Right lung (tissue), 2 donors: ENCODE measurements at regions not wholly inside any gene's neighbourhood (a gene's known extent, or its start where the extent isn't known, plus 50 kb on each side); places are given as distances from the start of the nearest gene placed in this dataset.
A peak's percentile ranks its signal among the peaks of the same experiment; 100 is the strongest.

ENCODE experiments used
- DNase-seq, 2 donors: peaks; one replicate each; pipeline ENCODE4 v3.0.0-alpha.2; 2013

- DNase-seq = no peak
These were observed 410.0 kb upstream of the JAG1 start for GRCh38 chr20:11083841-11084240.

- DNase-seq = no peak
These were observed 410.7 kb upstream of the JAG1 start for GRCh38 chr20:11084508-11084907.

- DNase-seq = no peak
These were observed 413.2 kb upstream of the JAG1 start for GRCh38 chr20:11086970-11087369.

- no peak for DNase-seq
These were observed 417.0 kb upstream of the JAG1 start for GRCh38 chr20:11090751-11091150.

GRCh38 chr20:11091511-11091910 is 417.7 kb upstream of the JAG1 start:
- DNase-seq = no peak

- no peak for DNase-seq
These were observed 418.4 kb upstream of the JAG1 start for GRCh38 chr20:11092151-11092550.

GRCh38 chr20:11094196-11094595 is 420.4 kb upstream of the JAG1 start:
- DNase-seq = no peak

- no peak for DNase-seq
These were observed 420.9 kb upstream of the JAG1 start for GRCh38 chr20:11094711-11095110.

DNA sequence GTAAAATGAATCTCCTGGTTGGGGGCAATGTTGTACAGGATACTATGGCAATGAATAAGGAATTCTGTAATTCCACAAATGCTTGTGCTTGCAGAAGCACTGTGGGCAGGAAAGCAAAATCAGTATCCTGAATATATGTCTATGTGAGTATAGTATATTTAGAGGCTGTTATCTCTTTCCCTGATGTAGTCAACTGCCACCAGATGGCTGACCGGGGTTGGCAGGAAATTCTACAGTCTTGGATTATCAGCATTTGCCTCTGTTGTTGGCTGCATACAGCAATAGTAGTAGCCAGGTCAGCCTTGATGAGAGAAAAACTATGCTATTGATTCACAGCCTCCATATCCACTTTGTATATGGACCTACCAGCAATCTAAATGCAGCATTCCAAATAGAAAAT is 425.1 kb upstream of the JAG1 start:
- DNase-seq = no peak

GRCh38 chr20:11101243-11101642 is 427.4 kb upstream of the JAG1 start:
- no peak for DNase-seq

GRCh38 chr20:11101696-11102095 is 427.9 kb upstream of the JAG1 start:
- DNase-seq = no peak

DNA sequence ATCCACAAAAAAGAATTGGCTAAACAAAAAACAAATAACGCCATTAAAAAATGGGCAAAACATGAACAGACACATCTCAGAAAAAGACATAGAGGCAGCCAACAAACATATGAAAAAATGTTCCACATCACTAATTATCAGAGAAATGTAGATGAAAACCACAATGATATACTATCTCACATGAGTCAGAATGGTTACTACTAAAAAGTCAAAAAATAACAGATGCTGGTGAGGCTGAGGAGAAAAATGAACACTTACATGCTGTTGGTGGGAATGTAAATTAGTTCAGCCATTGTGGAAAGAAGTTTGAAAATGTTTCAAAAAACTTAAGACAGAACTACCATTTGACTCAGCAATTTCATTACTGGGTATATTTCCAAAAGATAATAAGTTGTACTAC is 430.1 kb upstream of the JAG1 start:
- DNase-seq = no peak

- DNase-seq = no peak
These were observed 434.5 kb upstream of the JAG1 start for GRCh38 chr20:11108102-11108810.

GRCh38 chr20:11110535-11110934 is 436.7 kb upstream of the JAG1 start:
- no peak for DNase-seq

DNA sequence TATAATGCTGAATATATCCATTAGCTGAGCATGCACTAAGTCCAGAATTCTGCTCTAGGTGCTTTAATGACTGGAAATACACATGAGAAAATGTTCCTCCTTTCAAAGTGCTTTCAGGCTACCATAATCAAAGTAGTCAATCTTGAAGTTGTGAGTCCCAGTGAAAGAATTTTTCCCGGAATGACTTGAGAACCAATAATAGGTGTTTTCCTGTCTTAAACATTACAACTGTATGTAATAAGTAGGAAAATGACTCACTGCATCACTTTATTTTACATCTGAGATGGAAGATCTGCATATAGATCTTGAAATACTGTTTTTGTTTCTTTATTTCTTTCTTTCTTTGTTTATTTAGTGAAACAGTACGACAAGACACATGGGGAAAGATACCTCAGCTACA is 437.4 kb upstream of the JAG1 start:
- DNase-seq = no peak

GRCh38 chr20:11112832-11113231 is 439.0 kb upstream of the JAG1 start:
- no peak for DNase-seq

DNA sequence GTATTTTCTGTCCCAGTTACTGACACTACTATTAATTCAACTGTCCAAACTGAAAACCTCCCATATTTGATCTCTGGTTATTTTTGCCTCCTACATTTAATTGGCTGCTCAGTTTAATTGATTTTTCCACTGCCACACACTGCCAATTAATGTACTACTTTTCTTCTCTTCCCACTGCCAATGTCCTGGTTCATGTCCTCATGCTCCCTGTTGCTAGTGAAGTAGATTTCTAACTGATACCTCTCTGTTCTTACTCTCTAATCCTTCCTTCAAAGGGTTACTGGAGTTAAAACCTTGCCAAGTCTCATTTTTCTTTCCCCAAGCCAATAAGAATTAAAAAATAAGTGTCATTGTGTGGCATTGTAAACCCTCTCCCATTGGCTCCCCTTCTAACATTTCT is 440.6 kb upstream of the JAG1 start:
- DNase-seq = no peak

DNA sequence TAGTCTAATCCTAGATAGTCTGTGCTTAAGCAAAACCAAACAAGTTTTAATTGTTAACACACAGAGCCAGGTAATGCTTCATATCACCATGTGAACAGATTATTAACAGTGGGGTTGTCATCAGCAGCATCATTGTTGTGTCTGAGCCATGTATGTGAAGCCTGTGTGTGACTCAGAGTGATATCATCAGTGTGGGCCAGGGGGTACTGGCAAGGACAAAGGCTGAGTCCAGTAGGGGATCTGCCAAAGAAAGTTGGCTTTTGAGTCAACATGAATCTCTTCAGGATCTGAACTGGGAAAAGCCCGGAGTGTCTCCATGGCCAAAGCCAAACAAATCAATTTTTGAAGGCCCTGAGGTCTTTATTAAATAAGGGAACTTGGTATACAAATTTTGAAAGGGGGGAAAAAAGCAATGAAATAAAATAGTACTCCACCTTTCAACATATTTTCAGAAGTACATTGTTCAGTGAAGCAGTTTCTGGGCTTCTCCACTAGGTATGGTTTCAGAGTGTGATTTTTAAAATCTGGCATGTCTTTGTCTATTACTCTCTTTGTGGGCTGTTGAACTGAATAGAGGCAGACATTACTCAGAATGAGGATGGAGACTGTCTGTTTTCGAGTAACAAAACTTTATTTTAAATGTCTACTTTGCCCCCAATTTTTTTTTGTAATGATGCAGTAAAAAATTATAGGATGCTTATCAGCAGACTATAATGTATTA is 444.2 kb upstream of the JAG1 start:
- no peak for DNase-seq

GRCh38 chr20:11118802-11119380 is 445.1 kb upstream of the JAG1 start:
- DNase-seq = no peak

GRCh38 chr20:11119573-11119972 is 445.8 kb upstream of the JAG1 start:
- DNase-seq = no peak

DNA sequence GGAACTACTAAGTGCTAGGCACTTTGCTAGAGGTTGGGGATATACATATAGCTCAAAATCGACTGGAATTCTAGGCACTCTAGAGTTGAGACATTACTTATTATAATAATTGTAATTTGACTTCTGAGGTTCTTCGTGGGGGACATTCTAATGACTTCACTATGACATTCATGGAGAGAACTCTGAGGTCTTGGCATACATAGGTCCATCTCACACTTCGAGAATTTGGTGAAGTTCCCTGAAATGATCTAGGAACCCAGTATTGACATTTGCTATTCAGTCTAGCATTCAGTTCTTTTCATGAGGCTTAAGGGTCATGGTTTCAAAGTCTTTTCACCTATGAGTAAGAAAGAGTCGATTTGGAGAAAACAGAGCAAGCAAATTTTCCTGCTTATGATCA is 446.6 kb upstream of the JAG1 start:
- no peak for DNase-seq

- DNase-seq = no peak
These were observed 451.2 kb upstream of the JAG1 start for GRCh38 chr20:11124849-11125505.

GRCh38 chr20:11128220-11128718 is 454.5 kb upstream of the JAG1 start:
- peak; percentile 16 to 21 for DNase-seq
